Pancreas (tissue), 10 donors: ENCODE measurements at regions not wholly inside any gene's neighbourhood (a gene's known extent, or its start where the extent isn't known, plus 50 kb on each side); places are given as distances from the start of the nearest gene placed in this dataset.

Experiments
- ATAC-seq, 4 donors: fragments of 200-7000 bp; cut with Tn5 transposase; one replicate each; pipeline versions ENCODE4 v1.8.0 to v1.9.1; 2020; ENCODE audit warnings: mild to moderate bottlenecking in 4 of 4, moderate library complexity in 4 of 4
- DNase-seq, 6 donors: peaks; one replicate each; pipeline ENCODE4 v3.0.0-alpha.2; 2020
- FAIRE-seq: peaks from 2 replicates; lab custom pipeline; 2012; peaks lifted over from hg19 to GRCh38; lab: Jason Lieb, UNC
- H3K27ac ChIP-seq, 4 donors: fragments of 200-600 bp; sonication (generic); 1 replicate in 3 of 4; 2 replicates in 1 of 4; pipeline versions ENCODE4 v1.5.0 to v1.8.0; 2020
- H3K27me3 ChIP-seq, 4 donors: fragments of 200-600 bp; one replicate each; pipeline ENCODE4 v1.8.0; 2021
- H3K36me3 ChIP-seq, 3 donors: fragments of 200-600 bp; sonication (generic) in 1 of 3; one replicate each; pipeline versions ENCODE4 v1.5.0 to v1.8.0; 2020 to 2021
- H3K4me1 ChIP-seq, 3 donors: fragments of 200-600 bp; one replicate each; pipeline ENCODE4 v1.8.0; 2021
- H3K4me3 ChIP-seq, 4 donors: fragments of 200-600 bp; sonication (generic) in 2 of 4; one replicate each; pipeline versions ENCODE4 v1.5.0 to v1.8.0; 2020 to 2021
- H3K9me3 ChIP-seq, 4 donors: fragments of 200-600 bp; one replicate each; pipeline ENCODE4 v1.8.0; 2021
- CTCF ChIP-seq, 4 donors: fragments of 200-600 bp; sonication (generic) in 3 of 4; IDR thresholded peaks; one replicate each; pipeline versions ENCODE4 v1.5.0 to v1.8.0; 2021; ENCODE audit warnings: antibody characterized with exemption in 4 of 4
- WGBS, 2 donors: extraction: QIAGEN DNeasy Blood & Tissue Kit; methylation state at CpG; one replicate each; pipeline ENCODE4 v1.1.7; 2013; 5-methylcytosine and 5-hydroxymethylcytosine counted together
- intact Hi-C, 3 donors: fragments of 100-400 bp; cut with DNase I; formaldehyde crosslinking; loops; one replicate each; pipeline versions ENCODE4 v1.11.1 to v1.14.2; 2022
- donor health status: healthy with polysubstance abuse.
- donor health status: DM: no; HTN: no; CAD: no; lungs with moderate emphysema.
- donor health status: DM: no; HTN: no; CAD: no.
- donor health status: control.
- donor health status: control.
- donor health status: Bipolar disorder and iron deficiency.
- donor health status: DM: yes; HTN: yes; CAD: no.
- donor health status: DM: no; HTN: no; CAD: no.
- donor health status: DM: no; HTN: no; CAD: no.
- donor health status: DM: yes; HTN: yes; CAD: no.

GRCh38 chr7:52826515-52827265, 208.7 kb upstream of the POM121L12 start:
- no peak for FAIRE-seq
- no peak overlapping the region for H3K4me3 ChIP-seq
- no peaks in the 10 kb centered on the region for H3K4me1 ChIP-seq
- no peaks in the 10 kb centered on the region for H3K36me3 ChIP-seq
- TF ChIP-seq CTCF (IDR thresholded peaks at IDR 0.05): no peak
- H3K27me3 ChIP-seq: no peaks in the 10 kb centered on the region
- no peak for ATAC-seq
- no peaks in the 10 kb centered on the region for H3K9me3 ChIP-seq
- DNase-seq: no peak
- intact Hi-C loops: no loop called here
- no peak overlapping the region for H3K27ac ChIP-seq
- 50 to 66% methylated on average over 6 of the region's 6 CpGs for WGBS, 2 donors

- DNase-seq (no peak), ATAC-seq (no peak), FAIRE-seq (no peak)
- Histone ChIP-seq H3K9me3 (no peaks in the 10 kb centered on the region), H3K36me3 (no peaks in the 10 kb centered on the region), H3K4me3 (no peak overlapping the region), H3K27me3 (no peaks in the 10 kb centered on the region), H3K4me1 (no peaks in the 10 kb centered on the region), H3K27ac (no peak overlapping the region)
- no peak for TF ChIP-seq CTCF (IDR thresholded peaks at IDR 0.05)
- intact Hi-C loops: no loop called here
- WGBS, 2 donors: 17 to 19% methylated on average over 3 of the region's 3 CpGs
Observed at GRCh38 chr7:52825611-52826010, 209.8 kb upstream of the POM121L12 start.

- no peak for ATAC-seq
- Histone ChIP-seq H3K4me1 (no peaks in the 10 kb centered on the region), H3K27ac (no peak overlapping the region), H3K4me3 (no peak overlapping the region), H3K36me3 (no peaks in the 10 kb centered on the region), H3K9me3 (no peaks in the 10 kb centered on the region), H3K27me3 (no peaks in the 10 kb centered on the region)
- DNase-seq: no peak
- intact Hi-C loops: no loop called here
- FAIRE-seq: no peak
- WGBS, 2 donors: 50 to 64% methylated on average over 1 of the region's 1 CpG
- TF ChIP-seq CTCF (IDR thresholded peaks at IDR 0.05): no peak
Observed at GRCh38 chr7:52811537-52811936, 223.9 kb upstream of the POM121L12 start.

GRCh38 chr7:52799817-52800216, 235.6 kb upstream of the POM121L12 start:
- 69 to 75% methylated on average over 9 of the region's 9 CpGs for WGBS, 2 donors
- Histone ChIP-seq H3K4me1 (no peaks in the 10 kb centered on the region), H3K36me3 (no peaks in the 10 kb centered on the region), H3K27ac (no peak overlapping the region), H3K27me3 (no peaks in the 10 kb centered on the region), H3K4me3 (no peak overlapping the region), H3K9me3 (no peaks in the 10 kb centered on the region)
- FAIRE-seq (no peak), DNase-seq (no peak), ATAC-seq (no peak)
- intact Hi-C loops: no loop called here
- no peak for TF ChIP-seq CTCF (IDR thresholded peaks at IDR 0.05)

- intact Hi-C loops: no loop called here
- no peak overlapping the region for H3K27ac ChIP-seq
- no peaks in the 10 kb centered on the region for H3K36me3 ChIP-seq
- no peaks in the 10 kb centered on the region for H3K27me3 ChIP-seq
- H3K4me1 ChIP-seq: no peaks in the 10 kb centered on the region
- no peak for TF ChIP-seq CTCF (IDR thresholded peaks at IDR 0.05)
- ATAC-seq: no peak
- H3K4me3 ChIP-seq: no peak overlapping the region
- WGBS, 2 donors: 35 to 53% methylated on average over 4 of the region's 4 CpGs
- FAIRE-seq: no peak
- DNase-seq: no peak
- no peaks in the 10 kb centered on the region for H3K9me3 ChIP-seq
Observed at GRCh38 chr7:52797801-52798200, 237.6 kb upstream of the POM121L12 start.
